A673 (cell line): ENCODE measurements at regions not wholly inside any gene's neighbourhood (a gene's known extent, or its start where the extent isn't known, plus 50 kb on each side); places are given as distances from the start of the nearest gene placed in this dataset.

Experiments used
- EZH2 ChIP-seq: fragments of 200-600 bp; sonication (generic); IDR thresholded peaks from 2 replicates; pipeline ENCODE4 v1.6.1; 2017; ENCODE audit warnings: borderline replicate concordance, low read depth, mild to moderate bottlenecking, mixed read lengths, antibody characterized with exemption, low read length; ENCODE audit not compliant: poor library complexity, severe bottlenecking
- TF ChIP-seq, protein P1 (sequence below): fragments of 300-800, 200-600 bp; sonication (generic); conservative IDR thresholded peaks from 2 replicates; pipeline ENCODE4 v1.5.1; 2017; ENCODE audit warnings: low read depth, mild to moderate bottlenecking, antibody characterized with exemption, low read length, moderate library complexity, mixed read lengths

DNA sequence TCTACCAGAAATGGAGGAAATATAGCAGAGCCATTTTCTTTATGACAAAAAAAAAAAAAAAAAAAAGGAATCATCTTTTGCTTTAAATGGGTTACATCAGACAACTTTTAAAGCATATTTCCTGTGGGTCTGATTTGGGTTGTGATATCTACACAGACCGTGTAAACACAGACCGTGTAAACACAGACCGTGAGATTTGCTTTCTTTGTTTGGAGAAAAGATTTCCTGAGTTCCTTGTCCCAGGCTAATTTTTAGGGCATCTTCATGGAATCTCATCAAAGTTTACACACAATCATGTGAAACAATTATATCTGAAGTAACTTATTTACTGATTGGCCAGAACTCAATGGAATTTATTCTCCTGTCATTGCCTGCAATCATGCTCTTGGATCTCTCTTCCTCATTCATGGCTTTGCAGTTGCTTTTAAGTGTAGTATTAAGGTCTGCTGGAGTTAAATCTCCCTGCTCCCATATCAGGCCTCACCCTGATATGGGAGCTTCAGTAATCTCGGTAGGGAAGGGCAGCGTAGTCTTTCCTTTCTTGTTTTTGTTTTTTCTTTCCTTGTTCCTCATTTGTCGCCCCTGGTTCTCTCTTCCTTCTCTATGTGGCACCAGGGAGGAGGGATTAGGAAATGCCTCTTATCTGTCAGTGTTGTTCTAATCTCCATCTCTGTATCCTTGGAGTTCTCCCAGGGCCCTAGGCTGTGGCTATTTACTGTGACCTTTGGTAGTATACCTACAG lies 248.6 kb upstream of the JADE1 start:
- TF ChIP-seq, protein P1, sequence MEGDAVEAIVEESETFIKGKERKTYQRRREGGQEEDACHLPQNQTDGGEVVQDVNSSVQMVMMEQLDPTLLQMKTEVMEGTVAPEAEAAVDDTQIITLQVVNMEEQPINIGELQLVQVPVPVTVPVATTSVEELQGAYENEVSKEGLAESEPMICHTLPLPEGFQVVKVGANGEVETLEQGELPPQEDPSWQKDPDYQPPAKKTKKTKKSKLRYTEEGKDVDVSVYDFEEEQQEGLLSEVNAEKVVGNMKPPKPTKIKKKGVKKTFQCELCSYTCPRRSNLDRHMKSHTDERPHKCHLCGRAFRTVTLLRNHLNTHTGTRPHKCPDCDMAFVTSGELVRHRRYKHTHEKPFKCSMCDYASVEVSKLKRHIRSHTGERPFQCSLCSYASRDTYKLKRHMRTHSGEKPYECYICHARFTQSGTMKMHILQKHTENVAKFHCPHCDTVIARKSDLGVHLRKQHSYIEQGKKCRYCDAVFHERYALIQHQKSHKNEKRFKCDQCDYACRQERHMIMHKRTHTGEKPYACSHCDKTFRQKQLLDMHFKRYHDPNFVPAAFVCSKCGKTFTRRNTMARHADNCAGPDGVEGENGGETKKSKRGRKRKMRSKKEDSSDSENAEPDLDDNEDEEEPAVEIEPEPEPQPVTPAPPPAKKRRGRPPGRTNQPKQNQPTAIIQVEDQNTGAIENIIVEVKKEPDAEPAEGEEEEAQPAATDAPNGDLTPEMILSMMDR: no peak
- no peak for TF ChIP-seq EZH2
